ENCODE measurements at regions not wholly inside any gene's neighbourhood (a gene's known extent, or its start where the extent isn't known, plus 50 kb on each side); places are given as distances from the start of the nearest gene placed in this dataset.

DNA sequence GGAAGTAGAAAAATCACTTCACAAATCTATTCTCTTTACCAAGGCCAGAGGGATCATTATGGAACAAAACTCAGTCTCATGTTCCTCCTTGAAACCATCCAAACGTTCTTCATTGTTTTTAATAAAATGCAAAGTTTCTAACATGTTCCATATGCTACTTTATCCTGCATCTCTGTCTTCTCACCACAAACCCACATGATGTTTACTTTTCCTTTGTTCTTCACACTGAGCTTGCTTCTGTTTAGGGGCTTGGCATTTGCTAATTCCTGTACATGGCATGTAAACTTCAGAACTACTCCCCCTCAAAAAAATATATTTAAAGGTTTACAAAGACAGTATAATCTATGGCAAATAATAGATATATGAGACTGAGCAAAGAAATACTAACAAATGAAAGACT lies 651.4 kb downstream of the OTOL1 start:
- TF ChIP-seq, protein P1, sequence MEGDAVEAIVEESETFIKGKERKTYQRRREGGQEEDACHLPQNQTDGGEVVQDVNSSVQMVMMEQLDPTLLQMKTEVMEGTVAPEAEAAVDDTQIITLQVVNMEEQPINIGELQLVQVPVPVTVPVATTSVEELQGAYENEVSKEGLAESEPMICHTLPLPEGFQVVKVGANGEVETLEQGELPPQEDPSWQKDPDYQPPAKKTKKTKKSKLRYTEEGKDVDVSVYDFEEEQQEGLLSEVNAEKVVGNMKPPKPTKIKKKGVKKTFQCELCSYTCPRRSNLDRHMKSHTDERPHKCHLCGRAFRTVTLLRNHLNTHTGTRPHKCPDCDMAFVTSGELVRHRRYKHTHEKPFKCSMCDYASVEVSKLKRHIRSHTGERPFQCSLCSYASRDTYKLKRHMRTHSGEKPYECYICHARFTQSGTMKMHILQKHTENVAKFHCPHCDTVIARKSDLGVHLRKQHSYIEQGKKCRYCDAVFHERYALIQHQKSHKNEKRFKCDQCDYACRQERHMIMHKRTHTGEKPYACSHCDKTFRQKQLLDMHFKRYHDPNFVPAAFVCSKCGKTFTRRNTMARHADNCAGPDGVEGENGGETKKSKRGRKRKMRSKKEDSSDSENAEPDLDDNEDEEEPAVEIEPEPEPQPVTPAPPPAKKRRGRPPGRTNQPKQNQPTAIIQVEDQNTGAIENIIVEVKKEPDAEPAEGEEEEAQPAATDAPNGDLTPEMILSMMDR (IDR thresholded peaks at IDR 0.05; ENCODE audit: low read depth, low read length) = no peak
- no peak for TF ChIP-seq EZH2phosphoT487 (IDR thresholded peaks at IDR 0.05; ENCODE audit: low read depth)

Data from OCI-LY3 (cell line).